Thyroid gland (tissue), 4 donors: ENCODE measurements at regions not wholly inside any gene's neighbourhood (a gene's known extent, or its start where the extent isn't known, plus 50 kb on each side); places are given as distances from the start of the nearest gene placed in this dataset.

Experiments used
- DNase-seq, 2 donors: peaks; one replicate each; pipeline ENCODE4 v3.0.0-alpha.2; 2019
- H3K27ac ChIP-seq, 3 donors: fragments of 200-600 bp; sonication (generic); 1 replicate in 2 of 3; 2 replicates in 1 of 3; pipeline ENCODE4 v1.5.1; 2016 to 2019; ENCODE audit warnings: mild to moderate bottlenecking in 1 of 3, moderate library complexity in 1 of 3
- H3K27me3 ChIP-seq: fragments of 200-600 bp; sonication (generic); one replicate; pipeline ENCODE4 v1.5.1; 2019
- H3K36me3 ChIP-seq, 2 donors: fragments of 200-600 bp; sonication (generic); one replicate each; pipeline ENCODE4 v1.5.1; 2016 to 2019
- H3K4me1 ChIP-seq, 2 donors: fragments of 200-600 bp; sonication (generic); one replicate each; pipeline ENCODE4 v1.5.1; 2017 to 2019
- H3K4me3 ChIP-seq, 3 donors: fragments of 200-600 bp; sonication (generic); replicated peaks in 1 of 3; 1 replicate in 2 of 3; 2 replicates in 1 of 3; pipeline ENCODE4 v1.5.1; 2016; ENCODE audit warnings: mild to moderate bottlenecking in 1 of 3
- H3K9me3 ChIP-seq: fragments of 200-600 bp; sonication (generic); one replicate; pipeline ENCODE4 v1.5.1; 2017
- POLR2A ChIP-seq, 2 donors: fragments of 450-650 bp; IDR thresholded peaks; one replicate each; pipeline ENCODE4 v1.6.1; 2017; ENCODE audit warnings: antibody characterized with exemption in 2 of 2, mild to moderate bottlenecking in 2 of 2, moderate library complexity in 1 of 2
- WGBS, 2 donors: methylation state at CpG; one replicate each; pipeline ENCODE4 v1.1.5; 2017; 5-methylcytosine and 5-hydroxymethylcytosine counted together
- intact Hi-C: fragments of 100-400 bp; cut with DNase I; formaldehyde crosslinking; loops from one replicate; pipeline ENCODE4 v1.15.1; 2023
- TF ChIP-seq, protein P1 (sequence below), 6 experiments: fragments of 200-600 bp in 3 of 6; fragments of 450-650 bp in 3 of 6; sonication (generic) in 3 of 6; IDR thresholded peaks; one replicate each; pipeline ENCODE4 v1.5.1; 2016 to 2019; ENCODE audit warnings: antibody characterized with exemption in 6 of 6, mild to moderate bottlenecking in 2 of 6, inconsistent platforms in 1 of 6, moderate library complexity in 1 of 6

DNA sequence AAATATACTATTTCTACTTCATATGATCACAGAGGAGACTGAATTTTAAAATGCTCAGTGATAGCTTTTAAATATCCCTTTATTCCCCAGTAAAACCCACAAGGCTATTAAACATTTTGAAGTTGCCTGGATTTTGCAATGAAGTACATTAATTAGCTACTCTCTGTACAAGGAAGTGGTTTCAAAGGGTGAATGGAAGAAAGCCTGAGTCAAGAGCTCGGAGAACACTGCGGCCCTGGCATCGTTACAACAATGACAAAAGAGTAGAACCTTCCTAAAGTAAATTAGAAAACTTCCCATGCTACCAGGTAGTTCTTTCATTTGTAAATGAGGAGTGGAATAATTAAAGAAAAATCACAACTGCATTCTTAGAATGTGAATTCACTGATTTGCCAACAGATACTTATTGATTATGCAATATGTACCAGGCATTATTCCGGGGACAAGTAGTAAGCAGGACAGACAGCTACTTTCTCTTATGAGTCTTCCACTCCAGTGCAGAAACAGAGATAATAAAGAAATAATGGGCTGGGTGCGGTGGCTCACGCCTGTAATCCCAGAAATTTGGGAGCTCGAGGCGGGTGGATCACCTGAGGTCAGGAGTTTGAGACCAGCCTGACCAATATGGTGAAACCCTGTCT, 63.0 kb downstream of the ZNF22 start:
- H3K27me3 ChIP-seq, result no peaks in the 10 kb centered on the region
- no peaks in the 10 kb centered on the region for H3K4me1 ChIP-seq
- no peak overlapping the region for H3K27ac ChIP-seq
- no peaks in the 10 kb centered on the region for H3K36me3 ChIP-seq
- no peak overlapping the region for H3K4me3 ChIP-seq
- 79 to 82% methylated on average over 8 of the region's 8 CpGs for WGBS, 2 donors
- peak; percentile 14 for DNase-seq
- TF ChIP-seq POLR2A (IDR thresholded peaks at IDR 0.05), result no peak
- TF ChIP-seq, protein P1, sequence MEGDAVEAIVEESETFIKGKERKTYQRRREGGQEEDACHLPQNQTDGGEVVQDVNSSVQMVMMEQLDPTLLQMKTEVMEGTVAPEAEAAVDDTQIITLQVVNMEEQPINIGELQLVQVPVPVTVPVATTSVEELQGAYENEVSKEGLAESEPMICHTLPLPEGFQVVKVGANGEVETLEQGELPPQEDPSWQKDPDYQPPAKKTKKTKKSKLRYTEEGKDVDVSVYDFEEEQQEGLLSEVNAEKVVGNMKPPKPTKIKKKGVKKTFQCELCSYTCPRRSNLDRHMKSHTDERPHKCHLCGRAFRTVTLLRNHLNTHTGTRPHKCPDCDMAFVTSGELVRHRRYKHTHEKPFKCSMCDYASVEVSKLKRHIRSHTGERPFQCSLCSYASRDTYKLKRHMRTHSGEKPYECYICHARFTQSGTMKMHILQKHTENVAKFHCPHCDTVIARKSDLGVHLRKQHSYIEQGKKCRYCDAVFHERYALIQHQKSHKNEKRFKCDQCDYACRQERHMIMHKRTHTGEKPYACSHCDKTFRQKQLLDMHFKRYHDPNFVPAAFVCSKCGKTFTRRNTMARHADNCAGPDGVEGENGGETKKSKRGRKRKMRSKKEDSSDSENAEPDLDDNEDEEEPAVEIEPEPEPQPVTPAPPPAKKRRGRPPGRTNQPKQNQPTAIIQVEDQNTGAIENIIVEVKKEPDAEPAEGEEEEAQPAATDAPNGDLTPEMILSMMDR (IDR thresholded peaks at IDR 0.05), result no peak
- intact Hi-C loops, result no loop called here
- no peaks in the 10 kb centered on the region for H3K9me3 ChIP-seq

DNA sequence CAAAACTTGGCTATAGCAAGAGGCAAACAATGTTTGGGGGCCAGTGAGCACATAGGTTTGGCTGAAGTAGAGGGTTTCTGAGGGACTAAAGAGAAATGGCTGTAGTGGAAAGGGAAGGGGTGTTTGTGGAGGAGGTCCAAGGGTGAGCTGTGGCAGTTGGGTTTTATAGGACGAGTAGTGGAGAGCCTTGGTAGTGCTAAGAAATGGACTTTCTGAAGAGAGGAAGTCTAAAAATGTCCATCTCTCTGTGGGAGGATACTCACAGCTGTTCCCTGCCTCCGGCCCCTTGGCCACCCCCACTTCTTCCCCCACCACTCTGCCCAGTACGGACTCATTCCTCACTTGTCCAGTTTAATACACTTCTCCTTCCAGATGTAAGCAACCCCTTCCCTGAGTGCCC, 64.3 kb downstream of the ZNF22 start:
- TF ChIP-seq, protein P1 (IDR thresholded peaks at IDR 0.05), result no peak
- no peak for TF ChIP-seq POLR2A (IDR thresholded peaks at IDR 0.05)
- Histone ChIP-seq H3K4me1 (no peaks in the 10 kb centered on the region), H3K27ac (no peak overlapping the region), H3K4me3 (no peak overlapping the region), H3K36me3 (no peaks in the 10 kb centered on the region), H3K27me3 (no peaks in the 10 kb centered on the region), H3K9me3 (no peaks in the 10 kb centered on the region)
- DNase-seq, result no peak
- WGBS, 2 donors, result 40 to 69% methylated on average over 3 of the region's 3 CpGs
- intact Hi-C loops, result no loop called here

DNA sequence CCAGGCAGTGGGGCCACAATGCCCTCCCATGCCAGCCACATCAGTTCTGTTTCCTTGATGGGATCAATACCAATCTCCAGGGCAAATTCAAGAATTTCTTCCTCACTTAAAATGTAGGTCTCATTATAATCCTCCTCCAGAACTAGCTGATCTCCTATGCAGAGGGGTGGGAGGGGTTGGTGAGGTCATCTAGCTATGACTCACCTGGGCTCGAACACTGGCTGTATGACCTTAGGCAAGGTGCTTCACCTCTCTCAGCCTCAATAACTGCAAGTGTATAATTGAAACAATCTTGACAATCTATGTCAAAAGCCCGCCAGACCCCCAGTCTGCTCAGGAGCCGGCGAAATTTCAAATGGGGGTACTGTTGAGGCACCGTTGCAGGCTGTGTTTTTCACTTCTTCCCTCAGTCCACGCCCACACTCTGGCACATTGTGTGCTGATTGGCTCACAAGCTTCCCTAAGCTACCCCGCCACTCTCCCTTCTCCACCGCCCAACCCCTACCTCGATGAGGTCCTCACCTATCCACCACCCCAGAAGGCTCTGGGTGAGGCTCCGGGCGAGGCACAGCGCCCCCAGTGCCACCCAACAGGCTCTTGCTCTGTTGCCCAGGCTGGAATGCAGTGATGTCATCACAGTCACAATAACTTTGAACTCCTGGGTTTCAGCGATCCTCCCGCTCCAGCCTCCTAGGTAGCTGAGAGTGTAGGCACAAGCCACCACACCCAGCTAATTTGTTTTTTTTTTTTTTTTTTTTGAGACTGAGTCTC, 70.5 kb downstream of the ZNF22 start:
- DNase-seq, result no peak
- no peaks in the 10 kb centered on the region for H3K36me3 ChIP-seq
- no peaks in the 10 kb centered on the region for H3K27me3 ChIP-seq
- intact Hi-C loops, result no loop called here
- 96 to 98% methylated on average over 14 of the region's 14 CpGs for WGBS, 2 donors
- H3K27ac ChIP-seq, result no peak overlapping the region
- H3K4me3 ChIP-seq, result no peak overlapping the region
- TF ChIP-seq POLR2A (IDR thresholded peaks at IDR 0.05), result no peak
- TF ChIP-seq, protein P1 (IDR thresholded peaks at IDR 0.05), result no peak
- H3K4me1 ChIP-seq, result peaks cover 3 to 6% of the 10 kb centered on the region in 2 donors
- no peaks in the 10 kb centered on the region for H3K9me3 ChIP-seq

DNA sequence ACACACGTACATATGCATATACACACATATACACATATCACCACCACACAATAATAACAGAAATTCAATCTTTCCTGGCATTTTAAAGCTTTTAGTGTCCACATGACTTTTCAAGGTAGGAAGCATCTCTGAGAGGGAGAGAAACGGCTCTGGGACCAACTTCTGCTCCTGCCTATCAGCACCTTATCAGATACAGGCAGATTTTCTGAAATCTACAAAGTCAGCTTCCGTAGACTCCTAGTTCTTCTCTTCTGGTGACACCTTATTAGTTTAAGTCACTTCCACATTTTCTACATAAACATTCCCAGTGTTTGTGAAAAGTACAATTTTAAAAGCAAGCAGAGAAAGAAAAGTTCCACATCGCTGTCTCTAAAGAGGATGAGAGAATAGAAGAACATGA, 74.5 kb downstream of the ZNF22 start:
- TF ChIP-seq, protein P1 (IDR thresholded peaks at IDR 0.05), result no peak
- TF ChIP-seq POLR2A (IDR thresholded peaks at IDR 0.05), result no peak
- WGBS, 2 donors, result 52 to 58% methylated on average over 4 of the region's 4 CpGs

DNA sequence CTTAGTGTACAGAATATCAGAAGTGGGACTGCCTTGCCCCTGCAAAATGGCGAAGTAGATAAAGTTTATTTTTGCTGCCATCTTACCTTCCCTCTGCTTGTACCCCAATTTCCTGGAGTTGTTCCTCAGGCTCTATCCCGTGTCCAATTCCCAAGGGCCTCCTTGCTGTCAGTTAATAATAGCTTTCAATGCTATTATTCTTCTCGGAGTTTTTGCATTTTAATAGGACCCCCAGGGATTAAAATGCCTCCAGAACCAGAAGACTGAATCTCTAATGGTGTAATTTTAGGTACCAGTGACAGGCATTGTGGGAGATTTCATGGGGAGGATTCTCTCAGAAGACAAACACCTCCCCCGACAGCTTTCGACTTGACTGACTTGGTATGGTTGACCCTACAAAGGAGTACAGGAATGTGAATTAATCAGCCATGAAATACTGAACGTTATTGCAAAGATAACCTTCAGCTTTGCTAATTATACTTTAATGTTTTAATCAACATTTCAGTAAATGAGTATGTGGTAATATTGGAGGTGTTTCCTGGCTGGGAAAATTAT, 75.2 kb downstream of the ZNF22 start:
- no peak overlapping the region for H3K27ac ChIP-seq
- WGBS, 2 donors, result 25 to 31% methylated on average over 6 of the region's 6 CpGs
- TF ChIP-seq, protein P1 (IDR thresholded peaks at IDR 0.05), result no peak
- no peak for TF ChIP-seq POLR2A (IDR thresholded peaks at IDR 0.05)
- H3K36me3 ChIP-seq, result no peaks in the 10 kb centered on the region
- H3K9me3 ChIP-seq, result no peaks in the 10 kb centered on the region
- H3K4me3 ChIP-seq, result no peak overlapping the region
- H3K27me3 ChIP-seq, result no peaks in the 10 kb centered on the region
- DNase-seq, result no peak
- intact Hi-C loops, result no loop called here
- H3K4me1 ChIP-seq, result peaks cover 6 to 19% of the 10 kb centered on the region in 2 donors

More for the DNA sequence above, 74.5 kb downstream of the ZNF22 start:
- peaks cover 3 to 15% of the 10 kb centered on the region in 2 donors for H3K4me1 ChIP-seq
- intact Hi-C loops, result no loop called here
- H3K9me3 ChIP-seq, result no peaks in the 10 kb centered on the region
- no peaks in the 10 kb centered on the region for H3K36me3 ChIP-seq
- no peak overlapping the region for H3K27ac ChIP-seq
- H3K27me3 ChIP-seq, result no peaks in the 10 kb centered on the region
- no peak overlapping the region for H3K4me3 ChIP-seq
- no peak for DNase-seq
